ENCODE measurements at regions not wholly inside any gene's neighbourhood (a gene's known extent, or its start where the extent isn't known, plus 50 kb on each side); places are given as distances from the start of the nearest gene placed in this dataset.

DNA sequence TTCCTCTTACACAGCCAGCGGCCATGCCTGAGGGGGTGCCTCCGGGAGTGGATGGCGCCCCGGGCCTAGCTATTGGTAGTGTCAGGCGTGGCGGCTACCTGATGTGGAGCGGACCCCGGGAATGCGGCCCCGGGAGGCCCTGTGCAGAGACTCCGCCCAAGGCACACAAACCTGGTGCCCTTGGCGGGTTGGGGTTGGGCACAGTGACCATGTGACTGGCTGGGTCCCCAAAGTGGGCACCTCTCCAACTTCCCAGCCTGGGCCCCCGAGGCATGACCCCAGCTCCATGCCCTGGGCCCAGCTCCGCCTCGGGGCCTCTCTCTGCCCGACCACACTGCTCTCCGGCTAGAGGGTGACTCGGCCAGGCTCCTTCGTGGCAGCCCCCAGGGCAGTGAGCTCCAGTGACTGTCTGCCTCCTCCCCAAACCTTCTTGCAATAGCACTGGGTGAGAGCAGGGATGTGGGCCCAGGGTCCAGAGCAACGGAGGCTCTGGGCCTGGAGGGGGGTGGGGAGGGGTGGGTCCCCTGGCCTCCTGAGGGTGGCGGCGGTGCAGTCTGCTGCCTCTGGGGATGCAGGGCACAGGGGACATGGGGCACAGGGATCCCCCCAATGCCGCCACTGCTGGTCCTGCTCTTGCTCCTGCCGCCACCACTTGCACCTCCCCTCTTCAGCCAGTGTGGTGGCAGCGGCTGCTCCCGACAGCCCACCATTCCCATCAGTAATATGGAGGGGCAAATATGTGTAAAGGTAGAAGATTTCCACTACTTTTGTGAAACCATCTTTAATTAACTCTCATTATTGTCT, 942.9 kb upstream of the EPHA7 start:
- DNase-seq, result no peak

GRCh38 chr6:94361304-94362060, 942.1 kb upstream of the EPHA7 start:
- DNase-seq, result no peak

- DNase-seq, result no peak
These were observed 938.1 kb upstream of the EPHA7 start for GRCh38 chr6:94357381-94357980.

- DNase-seq, result no peak
These were observed 931.5 kb upstream of the EPHA7 start for GRCh38 chr6:94350833-94351232.

DNA sequence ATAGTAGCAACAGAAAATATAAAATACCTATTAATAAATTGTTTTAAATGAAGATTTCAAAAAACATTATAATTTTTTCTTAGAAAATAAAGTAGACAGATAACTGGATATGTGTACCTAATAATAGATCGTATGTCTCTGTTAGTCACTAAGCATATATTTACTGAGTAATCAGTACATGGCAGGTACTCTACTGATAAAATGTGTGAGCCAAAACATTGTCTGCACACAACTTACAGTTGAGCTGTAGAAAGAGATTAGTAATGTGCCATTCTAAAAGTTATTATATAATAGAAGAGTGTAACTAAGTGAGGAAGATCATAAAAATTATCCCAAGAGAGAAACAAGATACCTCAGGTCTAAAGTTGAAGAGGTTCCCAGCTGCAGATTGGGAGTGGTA, 929.9 kb upstream of the EPHA7 start:
- DNase-seq, result no peak

- DNase-seq, result no peak
These were observed 925.5 kb upstream of the EPHA7 start for GRCh38 chr6:94344866-94345265.

GRCh38 chr6:94341173-94341572, 921.8 kb upstream of the EPHA7 start:
- DNase-seq, result no peak

DNA sequence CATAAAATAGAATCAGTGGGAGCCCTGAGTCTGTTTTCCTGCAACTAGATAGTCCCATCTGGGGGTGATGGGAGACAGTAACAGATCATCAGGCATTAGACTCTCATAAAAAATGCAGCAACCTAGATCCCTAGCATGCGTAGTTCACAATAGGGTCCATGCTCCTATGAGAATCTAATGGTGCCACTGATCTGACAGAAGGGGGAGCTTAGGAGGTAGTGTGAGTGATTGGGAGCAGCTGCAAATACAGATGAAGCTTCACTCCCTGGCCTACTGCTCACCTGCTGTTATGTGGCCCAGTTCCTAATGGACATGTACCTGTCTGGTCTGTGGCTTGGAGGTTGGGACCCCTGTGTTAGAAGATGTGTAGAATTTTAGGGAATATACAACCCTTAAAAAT, 904.5 kb upstream of the EPHA7 start:
- DNase-seq, result no peak

DNA sequence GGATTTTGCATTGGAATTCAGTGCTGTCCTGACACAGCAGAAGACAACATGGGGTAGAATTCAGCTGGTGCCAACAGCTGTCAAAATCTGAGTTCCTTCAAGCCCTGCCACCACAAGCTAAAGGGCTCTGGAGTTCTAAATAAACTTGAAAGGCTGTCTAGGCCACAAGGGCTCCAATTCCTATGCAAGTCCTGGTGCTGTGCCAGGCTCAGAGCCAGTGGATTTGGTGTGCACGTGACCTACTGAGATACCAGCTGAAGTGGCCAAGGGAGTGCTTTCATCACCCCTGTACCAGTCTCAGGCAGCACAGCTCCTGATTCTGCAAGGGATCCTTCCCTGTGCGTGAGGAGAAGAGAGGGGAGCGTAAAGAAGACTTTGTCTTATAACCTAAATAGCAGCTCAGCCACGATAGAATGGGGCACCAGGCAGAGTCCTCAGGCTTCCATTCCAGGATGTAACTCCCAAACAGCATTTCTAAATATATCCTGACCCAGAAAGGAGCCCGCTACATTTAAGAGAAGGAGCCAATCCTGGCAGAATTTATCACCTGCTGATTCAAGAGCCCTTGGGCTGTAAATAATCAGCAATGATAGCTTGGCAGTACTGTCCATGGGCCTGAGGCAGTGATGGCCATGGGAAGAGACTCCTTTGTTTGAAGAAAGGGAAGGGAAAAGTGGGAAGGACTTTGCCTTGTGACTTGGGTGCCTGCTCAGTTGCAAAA, 881.2 kb upstream of the EPHA7 start:
- no peak for DNase-seq

GRCh38 chr6:94289131-94289530, 869.8 kb upstream of the EPHA7 start:
- no peak for DNase-seq

DNA sequence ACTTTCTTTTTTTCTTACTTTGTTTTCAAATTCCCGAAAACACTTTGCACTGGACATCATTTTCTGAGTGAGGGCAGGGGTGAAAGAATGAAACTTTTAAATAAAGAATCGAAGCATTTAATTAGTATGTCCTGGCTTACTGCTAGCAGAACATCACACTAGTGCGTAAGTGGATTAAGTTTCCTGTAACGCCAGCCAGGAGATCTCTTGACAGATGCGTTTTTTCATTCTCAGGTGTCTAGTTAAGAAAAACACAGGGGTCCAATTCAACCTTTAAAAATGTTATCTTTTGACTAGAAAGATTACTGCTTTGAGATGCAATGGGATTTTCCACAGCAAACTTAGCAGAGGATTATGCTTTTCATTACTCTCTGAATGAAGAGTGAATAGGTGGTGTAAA, 858.8 kb upstream of the EPHA7 start:
- no peak for DNase-seq

- no peak for DNase-seq
These were observed 853.0 kb upstream of the EPHA7 start for GRCh38 chr6:94272327-94272726.

- no peak for DNase-seq
These were observed 851.0 kb upstream of the EPHA7 start for GRCh38 chr6:94270091-94270948.

DNA sequence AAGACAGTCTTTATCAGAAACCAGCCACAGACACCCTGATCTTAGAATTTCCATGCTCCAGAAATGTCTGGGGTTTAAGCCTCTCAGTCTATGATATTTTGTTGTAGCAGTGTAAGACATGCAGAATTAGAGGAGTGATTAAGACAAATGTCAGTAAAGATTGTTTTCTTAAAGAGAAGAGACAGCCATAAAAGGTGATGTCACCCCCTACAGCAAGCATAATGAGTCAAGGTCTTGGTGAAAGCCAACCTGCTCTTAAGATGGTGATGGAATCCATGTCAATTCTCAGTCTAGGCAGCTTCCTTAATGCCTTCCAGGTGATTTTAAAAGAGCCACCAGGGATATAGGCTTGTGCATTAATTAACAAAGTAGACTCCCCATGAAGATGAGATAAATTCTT, 849.9 kb upstream of the EPHA7 start:
- no peak for DNase-seq

- no peak for DNase-seq
These were observed 841.4 kb upstream of the EPHA7 start for GRCh38 chr6:94260765-94261164.

DNA sequence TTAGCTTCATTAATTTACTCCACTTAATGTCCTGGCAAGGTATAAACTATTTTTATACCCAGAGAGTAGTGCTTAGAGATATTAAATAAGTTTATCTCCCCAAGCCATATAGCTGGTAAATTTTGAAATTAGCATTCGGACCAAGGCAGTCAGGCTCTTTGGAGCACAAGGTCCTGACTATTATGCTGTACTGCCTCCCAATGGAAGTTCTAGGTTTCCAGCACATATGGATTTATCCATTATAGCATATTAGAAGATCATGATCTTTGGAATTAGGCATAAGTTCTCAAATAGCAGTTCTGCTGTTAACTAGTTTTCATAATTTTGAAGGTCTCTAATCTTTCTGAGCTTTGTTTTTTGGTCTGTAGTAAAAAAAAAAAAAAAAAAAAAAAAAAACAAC, 835.3 kb upstream of the EPHA7 start:
- no peak for DNase-seq

DNA sequence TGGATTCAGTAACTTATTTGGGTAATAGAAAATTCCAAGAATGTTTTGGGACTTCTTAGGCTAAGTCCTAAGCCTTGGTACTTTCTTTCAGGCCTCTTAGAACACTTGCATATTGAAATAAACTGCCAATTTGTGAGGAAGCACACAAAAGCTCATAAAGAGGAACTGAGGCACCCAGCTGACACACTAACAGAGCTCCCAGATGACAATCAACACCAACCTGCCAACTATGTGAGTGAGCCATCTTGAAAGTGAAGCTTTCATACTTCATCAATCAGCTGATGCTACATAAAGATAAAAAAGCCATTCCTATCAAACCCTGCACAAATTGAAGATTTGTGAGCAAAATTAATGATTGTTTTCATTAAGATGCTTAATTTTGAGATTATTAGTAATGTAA, 832.5 kb upstream of the EPHA7 start:
- no peak for DNase-seq

DNA sequence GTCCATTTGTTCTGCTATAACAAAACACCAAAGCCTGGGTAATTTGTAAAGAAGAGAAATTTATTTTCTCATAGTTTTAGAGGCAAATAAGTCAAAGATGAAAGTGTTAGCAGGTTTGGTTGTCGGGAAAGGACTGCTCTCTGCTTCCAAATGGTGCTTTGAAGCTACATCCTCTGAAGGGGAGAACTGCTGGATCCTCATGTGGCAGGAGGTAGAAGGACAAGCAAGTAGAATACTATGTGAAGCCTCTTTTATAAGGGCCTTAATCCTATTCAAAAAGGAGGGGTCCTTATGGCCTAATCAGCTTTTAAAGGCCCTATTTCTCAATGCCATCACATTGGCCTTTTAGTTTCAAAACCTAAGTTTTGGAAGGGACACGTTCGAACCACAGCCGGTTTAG, 826.0 kb upstream of the EPHA7 start:
- DNase-seq, result no peak

GRCh38 chr6:94238868-94239267, 819.5 kb upstream of the EPHA7 start:
- DNase-seq, result no peak

GRCh38 chr6:94227741-94228140, 808.4 kb upstream of the EPHA7 start:
- no peak for DNase-seq

GRCh38 chr6:94217836-94218235, 798.5 kb upstream of the EPHA7 start:
- DNase-seq, result no peak

DNA sequence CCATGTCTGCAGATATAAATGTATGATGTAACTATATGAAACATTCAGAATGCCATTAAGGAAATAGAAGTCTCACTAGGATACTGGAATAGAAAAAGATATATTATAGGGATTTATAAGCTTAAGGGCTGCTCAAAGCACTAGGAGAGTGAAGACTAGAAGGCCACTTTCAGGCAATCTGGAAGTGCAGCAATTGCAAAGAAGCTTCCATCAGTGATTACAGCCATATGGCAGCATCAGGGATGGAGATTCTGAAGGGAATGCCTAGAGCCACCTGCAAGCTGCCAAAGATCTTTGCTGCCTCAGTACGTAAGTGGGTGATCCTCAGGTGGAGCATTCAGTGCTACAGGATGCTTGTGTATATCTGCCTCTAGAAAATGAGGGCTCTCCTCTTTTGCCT, 796.2 kb upstream of the EPHA7 start:
- no peak for DNase-seq
